ENCODE measurements at regions not wholly inside any gene's neighbourhood (a gene's known extent, or its start where the extent isn't known, plus 50 kb on each side); places are given as distances from the start of the nearest gene placed in this dataset.

DNA sequence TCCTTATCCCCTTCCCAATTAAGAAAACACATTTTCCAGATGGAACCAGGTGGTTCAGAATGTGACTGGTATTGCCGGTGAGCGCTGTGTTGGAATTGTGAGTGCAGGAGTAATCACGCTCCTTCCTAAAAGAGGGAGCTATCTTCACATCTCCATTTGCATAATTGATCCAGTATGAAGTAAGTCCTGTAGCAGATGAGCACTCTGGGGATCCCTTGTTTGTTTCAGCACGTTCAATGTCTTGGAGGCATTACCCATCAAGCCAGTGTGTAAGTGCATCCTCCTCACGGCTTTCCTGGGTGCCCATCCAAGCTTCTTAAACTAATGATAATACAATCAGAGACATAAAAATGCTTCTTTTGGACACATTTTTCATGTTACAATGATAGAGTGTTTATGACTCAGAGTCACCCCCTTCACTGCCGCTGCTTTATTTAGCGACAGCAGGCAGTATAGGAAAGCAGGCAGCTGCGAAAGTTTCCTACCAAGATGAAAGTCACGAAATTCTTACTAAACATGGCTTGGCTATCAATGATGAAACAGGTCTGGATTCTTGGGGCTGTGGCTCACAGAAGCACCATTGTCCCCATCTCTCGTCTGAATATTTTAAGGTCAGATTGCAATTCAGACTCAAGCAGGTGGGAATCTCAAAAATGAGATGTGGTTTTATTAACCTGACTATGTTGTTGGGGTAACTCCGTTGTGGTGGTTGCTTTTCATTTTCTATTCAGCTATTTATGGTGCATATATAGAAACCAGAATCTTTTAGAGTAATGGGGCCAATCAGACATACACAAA, 346.3 kb upstream of the MDFIC2 start:
- intact Hi-C loops (cut with DNase I) = no loop called here
- Histone ChIP-seq H3K27ac (no peak overlapping the region), H3K4me1 (no peaks in the 10 kb centered on the region), H3K27me3 (ENCODE audit: insufficient read depth in 3 of 3, low read length in 2 of 3) (no peaks in the 10 kb centered on the region), H3K36me3 (ENCODE audit: insufficient read depth in 1 of 2, low read depth in 1 of 2) (no peaks in the 10 kb centered on the region), H3K4me3 (no peak overlapping the region), H3K9me3 (no peaks in the 10 kb centered on the region)
- DNase-seq = no peak
- ATAC-seq = no peak
- 73 to 77% (median 74%) methylated on average over 11 of the region's 11 CpGs for WGBS, 3 donors
- TF ChIP-seq CTCF (IDR thresholded peaks at IDR 0.05) = no peak

DNA sequence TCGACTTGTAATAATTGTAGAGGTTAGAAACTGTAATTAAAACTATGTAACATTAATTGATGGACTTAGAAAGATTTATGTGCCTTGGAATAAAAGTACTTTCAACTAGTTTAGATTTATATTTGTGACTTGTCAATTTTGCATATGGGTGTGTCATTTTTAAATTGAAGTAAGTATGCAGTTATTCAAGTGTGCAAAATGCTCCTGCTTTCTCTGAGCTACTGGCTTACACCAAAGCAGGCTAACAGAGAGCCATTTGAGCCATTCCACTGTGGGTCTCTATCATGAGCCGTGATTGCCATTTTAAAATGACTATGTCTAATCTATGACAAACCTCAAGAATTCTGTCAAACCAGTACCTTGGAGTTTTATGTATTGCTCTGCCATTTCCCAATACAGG, 345.0 kb upstream of the MDFIC2 start:
- no peak for TF ChIP-seq CTCF (IDR thresholded peaks at IDR 0.05)
- no peaks in the 10 kb centered on the region for H3K4me1 ChIP-seq
- no peaks in the 10 kb centered on the region for H3K36me3 ChIP-seq (ENCODE audit: insufficient read depth in 1 of 2, low read depth in 1 of 2)
- H3K9me3 ChIP-seq = no peaks in the 10 kb centered on the region
- DNase-seq = no peak
- WGBS, 3 donors = 69 to 77% (median 76%) methylated on average over 2 of the region's 2 CpGs
- H3K4me3 ChIP-seq = no peak overlapping the region
- H3K27ac ChIP-seq = no peak overlapping the region
- no peak for ATAC-seq
- no peaks in the 10 kb centered on the region for H3K27me3 ChIP-seq (ENCODE audit: insufficient read depth in 3 of 3, low read length in 2 of 3)
- intact Hi-C loops (cut with DNase I) = no loop called here

- 28 to 53% (median 34%) methylated on average over 2 of the region's 2 CpGs for WGBS, 3 donors
- no peak for DNase-seq
- H3K9me3 ChIP-seq = no peaks in the 10 kb centered on the region
- no peaks in the 10 kb centered on the region for H3K36me3 ChIP-seq (ENCODE audit: insufficient read depth in 1 of 2, low read depth in 1 of 2)
- H3K4me3 ChIP-seq = no peak overlapping the region
- intact Hi-C loops (cut with DNase I) = no loop called here
- no peaks in the 10 kb centered on the region for H3K4me1 ChIP-seq
- no peak overlapping the region for H3K27ac ChIP-seq
- no peak for TF ChIP-seq CTCF (IDR thresholded peaks at IDR 0.05)
- peaks cover 0 to 2% (median 0%) of the 10 kb centered on the region in 3 donors for H3K27me3 ChIP-seq (ENCODE audit: insufficient read depth in 3 of 3, low read length in 2 of 3)
- no peak for ATAC-seq
Measured at GRCh38 chr3:70647823-70648222, 335.4 kb upstream of the MDFIC2 start.

- TF ChIP-seq CTCF (IDR thresholded peaks at IDR 0.05) = no peak
- Histone ChIP-seq H3K27me3 (ENCODE audit: insufficient read depth in 3 of 3, low read length in 2 of 3) (peaks cover 0 to 2% (median 0%) of the 10 kb centered on the region in 3 donors), H3K36me3 (ENCODE audit: insufficient read depth in 1 of 2, low read depth in 1 of 2) (no peaks in the 10 kb centered on the region), H3K27ac (no peak overlapping the region), H3K9me3 (no peaks in the 10 kb centered on the region), H3K4me3 (no peak overlapping the region), H3K4me1 (no peaks in the 10 kb centered on the region)
- intact Hi-C loops (cut with DNase I) = no loop called here
- ATAC-seq (no peak), DNase-seq (no peak)
- WGBS, 3 donors = 41 to 67% (median 43%) methylated on average over 2 of the region's 2 CpGs
Measured at GRCh38 chr3:70647094-70647493, 334.7 kb upstream of the MDFIC2 start.

- Histone ChIP-seq H3K9me3 (no peaks in the 10 kb centered on the region), H3K36me3 (ENCODE audit: insufficient read depth in 1 of 2, low read depth in 1 of 2) (no peaks in the 10 kb centered on the region), H3K27me3 (ENCODE audit: insufficient read depth in 3 of 3, low read length in 2 of 3) (peaks cover 0 to 2% (median 0%) of the 10 kb centered on the region in 3 donors), H3K27ac (no peak overlapping the region), H3K4me1 (no peaks in the 10 kb centered on the region), H3K4me3 (no peak overlapping the region)
- no peak for DNase-seq
- TF ChIP-seq CTCF (IDR thresholded peaks at IDR 0.05) = no peak
- intact Hi-C loops (cut with DNase I) = no loop called here
- ATAC-seq = no peak
Measured at GRCh38 chr3:70646635-70647034, 334.2 kb upstream of the MDFIC2 start.
